Omental fat pad (tissue), 3 donors: ENCODE measurements at regions not wholly inside any gene's neighbourhood (a gene's known extent, or its start where the extent isn't known, plus 50 kb on each side); places are given as distances from the start of the nearest gene placed in this dataset.
A peak's percentile ranks its signal among the peaks of the same experiment; 100 is the strongest.

Source experiments
- ATAC-seq: fragments of 150-250 bp; one replicate; pipeline ENCODE4 v1.9.1; 2016; ENCODE audit warnings: mild to moderate bottlenecking, moderate library complexity; ENCODE audit not compliant: low FRiP score
- DNase-seq: peaks from one replicate; pipeline ENCODE4 v3.0.0-alpha.2; 2019; ENCODE audit warnings: low spot score
- TF ChIP-seq, protein P1 (sequence below), 3 donors: fragments of 450-650 bp; IDR thresholded peaks; one replicate each; pipeline ENCODE4 v1.5.1; 2016 to 2017; ENCODE audit warnings: antibody characterized with exemption in 3 of 3, mild to moderate bottlenecking in 3 of 3, moderate library complexity in 2 of 3

DNA sequence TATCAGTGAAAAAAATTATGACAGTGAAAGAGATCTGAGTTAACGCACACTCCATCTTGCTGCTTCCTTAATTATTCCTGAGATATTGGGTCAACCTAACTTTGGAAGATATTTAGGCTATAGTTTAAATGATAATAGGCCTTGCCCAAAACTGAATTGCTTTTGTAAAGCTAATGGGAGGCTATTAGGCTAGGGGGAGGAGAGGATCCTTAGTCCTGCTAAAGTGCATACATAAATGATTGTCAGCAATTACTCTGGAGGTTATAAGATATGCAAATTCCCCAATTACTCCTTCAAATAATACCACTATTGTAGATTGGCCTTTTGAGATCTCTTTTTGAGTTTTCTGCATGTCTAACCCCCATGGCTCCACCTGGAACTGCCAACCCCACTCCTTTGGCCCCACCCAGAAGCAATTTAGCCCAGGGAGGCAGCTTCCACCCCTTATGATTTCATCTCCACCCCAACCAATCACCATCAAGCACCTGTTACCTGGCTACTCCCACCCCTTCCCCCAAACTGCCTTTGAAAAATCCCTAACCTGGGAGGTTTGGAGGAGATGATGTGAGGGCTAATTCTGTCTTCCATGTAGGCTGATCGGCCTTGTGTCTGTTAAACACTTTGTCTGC, 509.3 kb upstream of the TGFBR2 start:
- ATAC-seq, result no peak
- TF ChIP-seq, protein P1, sequence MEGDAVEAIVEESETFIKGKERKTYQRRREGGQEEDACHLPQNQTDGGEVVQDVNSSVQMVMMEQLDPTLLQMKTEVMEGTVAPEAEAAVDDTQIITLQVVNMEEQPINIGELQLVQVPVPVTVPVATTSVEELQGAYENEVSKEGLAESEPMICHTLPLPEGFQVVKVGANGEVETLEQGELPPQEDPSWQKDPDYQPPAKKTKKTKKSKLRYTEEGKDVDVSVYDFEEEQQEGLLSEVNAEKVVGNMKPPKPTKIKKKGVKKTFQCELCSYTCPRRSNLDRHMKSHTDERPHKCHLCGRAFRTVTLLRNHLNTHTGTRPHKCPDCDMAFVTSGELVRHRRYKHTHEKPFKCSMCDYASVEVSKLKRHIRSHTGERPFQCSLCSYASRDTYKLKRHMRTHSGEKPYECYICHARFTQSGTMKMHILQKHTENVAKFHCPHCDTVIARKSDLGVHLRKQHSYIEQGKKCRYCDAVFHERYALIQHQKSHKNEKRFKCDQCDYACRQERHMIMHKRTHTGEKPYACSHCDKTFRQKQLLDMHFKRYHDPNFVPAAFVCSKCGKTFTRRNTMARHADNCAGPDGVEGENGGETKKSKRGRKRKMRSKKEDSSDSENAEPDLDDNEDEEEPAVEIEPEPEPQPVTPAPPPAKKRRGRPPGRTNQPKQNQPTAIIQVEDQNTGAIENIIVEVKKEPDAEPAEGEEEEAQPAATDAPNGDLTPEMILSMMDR (IDR thresholded peaks at IDR 0.05), result no peak
- no peak for DNase-seq

DNA sequence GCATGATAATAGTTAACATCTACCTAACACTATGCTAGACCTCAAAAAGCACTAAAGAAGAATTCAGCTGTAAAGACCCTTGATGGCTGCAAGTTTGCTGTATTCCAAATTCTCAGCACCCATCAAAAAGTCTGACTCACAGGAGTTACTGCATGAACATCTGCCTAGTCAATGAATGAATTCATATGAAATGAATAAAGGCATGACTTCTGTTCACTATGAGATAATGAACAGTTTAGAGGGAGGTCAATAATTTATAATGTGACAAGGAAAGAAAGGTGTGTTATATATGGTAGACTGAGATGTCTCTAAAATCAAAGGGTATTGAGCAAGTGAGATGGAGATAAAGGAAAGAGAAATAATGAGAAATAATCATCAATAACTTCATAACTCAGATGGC, 508.2 kb upstream of the TGFBR2 start:
- DNase-seq (no peak), ATAC-seq (peak; percentile 28)
- TF ChIP-seq, protein P1 (IDR thresholded peaks at IDR 0.05), result no peak

DNA sequence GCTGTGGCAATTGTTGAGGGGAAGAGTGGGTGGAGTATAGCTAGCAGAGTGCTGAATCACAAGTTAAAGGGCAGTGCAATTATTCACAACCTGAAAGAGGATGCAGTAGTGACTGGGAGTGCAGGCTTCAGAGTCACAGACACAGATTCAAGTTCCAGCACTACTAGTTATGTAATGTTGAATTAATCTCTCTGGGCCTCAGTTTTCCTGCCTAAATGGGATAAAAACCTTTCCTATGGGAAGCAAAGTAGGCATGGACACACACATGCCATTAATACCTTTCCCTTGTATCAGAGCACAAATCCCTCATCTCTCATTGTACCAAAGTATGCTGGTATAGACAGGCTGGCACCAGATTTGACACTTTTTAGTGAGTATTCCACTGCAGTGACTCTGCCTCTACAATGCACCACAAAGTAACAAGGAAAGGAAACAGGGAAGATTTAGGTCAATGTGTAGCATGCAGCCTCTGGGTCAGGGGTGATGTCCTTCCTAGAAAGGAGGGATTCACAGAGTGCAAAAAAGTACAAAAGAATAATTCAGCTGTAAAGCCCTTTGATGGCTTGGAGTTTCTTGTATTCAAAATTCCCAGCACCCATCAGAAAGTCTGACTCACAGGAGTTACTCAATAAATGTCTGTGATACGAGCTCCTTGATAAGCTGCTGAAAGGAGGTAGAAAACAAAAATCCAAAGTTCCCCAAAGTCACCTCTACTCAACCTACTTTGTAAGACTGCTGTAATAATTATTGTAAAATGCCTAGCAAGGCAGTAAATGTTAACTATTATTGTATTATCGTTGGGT, 507.5 kb upstream of the TGFBR2 start:
- ATAC-seq, result peak; percentile 83
- DNase-seq, result no peak
- TF ChIP-seq, protein P1 (IDR thresholded peaks at IDR 0.05), result no peak

DNA sequence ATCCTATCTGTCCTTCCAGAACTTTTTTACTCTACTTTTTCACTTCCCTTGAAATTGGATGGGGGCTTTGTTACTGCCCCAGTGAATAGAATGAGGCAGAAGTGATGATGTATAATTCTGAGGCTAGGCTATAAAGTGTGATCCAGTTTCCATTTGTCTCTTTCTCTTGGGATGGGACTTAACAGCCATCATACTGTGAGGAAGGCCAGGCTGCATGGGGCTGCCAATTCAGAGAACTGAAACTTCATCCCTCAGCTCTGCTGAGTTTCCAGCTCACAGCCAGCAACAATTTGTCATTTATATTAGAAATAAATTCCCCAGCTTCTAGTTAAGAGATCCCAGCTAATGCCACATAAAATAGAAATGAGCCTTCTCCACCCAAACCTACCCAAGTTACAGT, 504.0 kb upstream of the TGFBR2 start:
- ATAC-seq (no peak), DNase-seq (no peak)
- TF ChIP-seq, protein P1 (IDR thresholded peaks at IDR 0.05), result no peak

DNA sequence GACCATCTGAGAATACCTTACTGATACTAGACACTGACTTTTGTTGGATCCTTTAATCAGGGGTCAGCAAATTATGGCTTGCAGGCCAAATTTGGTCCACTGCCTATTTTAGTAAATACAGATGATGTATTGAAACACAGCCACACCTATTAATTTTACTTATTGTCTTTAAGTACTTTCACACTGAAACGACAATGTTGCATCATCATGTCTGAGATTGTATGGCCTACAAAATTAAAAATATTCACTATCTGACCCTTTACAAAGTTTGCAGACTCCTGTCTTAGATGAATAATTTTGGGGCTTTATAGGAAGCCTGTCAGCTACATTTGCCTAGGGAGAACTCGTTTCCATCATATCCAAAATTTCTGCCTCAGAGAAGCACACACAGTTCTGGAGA, 503.2 kb upstream of the TGFBR2 start:
- no peak for ATAC-seq
- TF ChIP-seq, protein P1 (IDR thresholded peaks at IDR 0.05), result no peak
- DNase-seq, result no peak

DNA sequence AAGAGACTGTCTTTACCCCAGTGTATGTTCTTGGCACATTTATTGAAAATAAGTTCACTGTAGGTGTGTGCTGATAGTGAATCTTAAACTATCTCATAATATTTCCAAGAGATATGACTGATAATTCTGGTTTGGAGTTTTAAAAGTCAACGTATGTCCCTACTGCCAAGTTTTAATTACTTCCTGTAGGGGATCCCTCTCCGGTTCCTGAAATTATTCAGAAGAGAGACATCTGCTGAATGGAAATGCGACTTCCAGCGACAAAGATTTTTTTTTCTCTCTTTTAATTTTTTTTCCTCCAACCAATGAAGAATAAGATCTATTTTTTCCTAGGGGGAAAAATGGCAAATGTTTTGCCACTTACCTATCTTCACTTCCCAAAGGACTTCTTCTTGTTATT, 498.9 kb upstream of the TGFBR2 start:
- DNase-seq (no peak), ATAC-seq (no peak)
- TF ChIP-seq, protein P1 (IDR thresholded peaks at IDR 0.05), result no peak

DNA sequence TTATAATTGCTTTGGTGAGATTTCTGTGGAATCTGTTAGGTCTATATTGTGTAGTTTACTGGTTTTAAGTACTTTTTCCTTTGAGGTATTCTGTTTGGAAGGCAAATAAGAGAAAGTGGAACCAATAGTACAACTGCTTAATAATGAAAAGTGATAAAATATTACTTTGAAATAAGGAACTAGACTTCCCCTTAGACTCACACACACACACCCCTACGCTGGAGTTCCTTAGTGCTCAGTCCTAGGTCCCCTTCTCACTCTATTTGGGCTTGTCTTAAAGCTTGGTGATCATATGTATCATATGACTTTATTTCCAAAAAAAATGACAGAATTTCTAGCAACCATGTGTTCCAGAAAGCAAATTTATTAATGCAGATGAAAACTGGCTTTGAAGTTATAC, 494.0 kb upstream of the TGFBR2 start:
- TF ChIP-seq, protein P1 (IDR thresholded peaks at IDR 0.05), result no peak
- no peak for ATAC-seq

More for the DNA sequence above, 494.0 kb upstream of the TGFBR2 start:
- DNase-seq, result no peak
